ENCODE measurements at regions not wholly inside any gene's neighbourhood (a gene's known extent, or its start where the extent isn't known, plus 50 kb on each side); places are given as distances from the start of the nearest gene placed in this dataset.

DNA sequence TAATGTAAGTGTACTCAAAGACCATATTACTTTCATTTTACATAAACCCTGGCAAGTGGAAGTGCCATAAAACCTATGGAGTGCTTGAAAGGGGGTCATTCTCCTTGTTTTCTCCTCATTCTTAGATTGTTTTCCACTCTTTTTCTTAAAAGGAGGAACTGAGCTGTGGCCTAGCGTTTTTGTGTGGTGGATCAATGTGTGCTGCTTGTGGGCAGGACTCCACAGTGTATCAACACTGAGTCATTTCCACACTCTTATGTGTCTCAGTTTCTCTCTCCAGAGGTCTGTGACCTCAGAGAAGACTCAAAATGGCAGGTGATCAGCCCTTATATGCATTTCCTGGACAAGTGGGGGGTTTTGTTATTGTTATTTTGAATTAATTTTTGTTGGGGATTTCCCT lies 516.1 kb upstream of the CDH10 start:
- H3K4me3 ChIP-seq (ENCODE audit: low read depth, poor library complexity, severe bottlenecking), result no peak overlapping the region
- DNase-seq (ENCODE audit: low spot score in 2 of 2), result no peak
- intact Hi-C loops (cut with DNase I; ENCODE audit: low total_unique reads), result no loop called here
- no peak for TF ChIP-seq POLR2A (IDR thresholded peaks at IDR 0.05)
- TF ChIP-seq, protein P1, sequence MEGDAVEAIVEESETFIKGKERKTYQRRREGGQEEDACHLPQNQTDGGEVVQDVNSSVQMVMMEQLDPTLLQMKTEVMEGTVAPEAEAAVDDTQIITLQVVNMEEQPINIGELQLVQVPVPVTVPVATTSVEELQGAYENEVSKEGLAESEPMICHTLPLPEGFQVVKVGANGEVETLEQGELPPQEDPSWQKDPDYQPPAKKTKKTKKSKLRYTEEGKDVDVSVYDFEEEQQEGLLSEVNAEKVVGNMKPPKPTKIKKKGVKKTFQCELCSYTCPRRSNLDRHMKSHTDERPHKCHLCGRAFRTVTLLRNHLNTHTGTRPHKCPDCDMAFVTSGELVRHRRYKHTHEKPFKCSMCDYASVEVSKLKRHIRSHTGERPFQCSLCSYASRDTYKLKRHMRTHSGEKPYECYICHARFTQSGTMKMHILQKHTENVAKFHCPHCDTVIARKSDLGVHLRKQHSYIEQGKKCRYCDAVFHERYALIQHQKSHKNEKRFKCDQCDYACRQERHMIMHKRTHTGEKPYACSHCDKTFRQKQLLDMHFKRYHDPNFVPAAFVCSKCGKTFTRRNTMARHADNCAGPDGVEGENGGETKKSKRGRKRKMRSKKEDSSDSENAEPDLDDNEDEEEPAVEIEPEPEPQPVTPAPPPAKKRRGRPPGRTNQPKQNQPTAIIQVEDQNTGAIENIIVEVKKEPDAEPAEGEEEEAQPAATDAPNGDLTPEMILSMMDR (IDR thresholded peaks at IDR 0.05), result no peak
- 72 to 83% methylated on average over 1 of the region's 1 CpG for WGBS, 2 donors

DNA sequence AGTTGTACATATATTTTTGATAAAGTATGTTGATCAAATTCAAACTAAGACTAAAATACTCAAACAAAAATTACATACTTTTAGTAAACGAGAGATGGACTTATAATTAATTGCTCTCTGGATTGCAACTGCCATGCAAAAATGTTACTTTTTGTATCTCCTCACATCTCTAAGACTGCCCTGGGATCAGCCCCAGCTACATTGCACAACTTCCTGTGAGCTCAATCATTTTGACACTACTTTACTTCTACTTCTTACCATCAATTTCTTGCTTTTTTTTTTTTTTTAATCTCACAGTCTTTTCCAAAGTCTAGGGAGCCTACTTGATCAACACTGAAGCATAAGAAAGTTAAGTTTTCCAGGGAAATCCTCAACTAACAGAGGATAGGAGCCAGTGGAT lies 506.0 kb upstream of the CDH10 start:
- DNase-seq (ENCODE audit: low spot score in 2 of 2), result no peak
- TF ChIP-seq POLR2A (IDR thresholded peaks at IDR 0.05), result no peak
- TF ChIP-seq, protein P1 (IDR thresholded peaks at IDR 0.05), result no peak
- 34 to 38% methylated on average over 1 of the region's 1 CpG for WGBS, 2 donors
- no peak overlapping the region for H3K4me3 ChIP-seq (ENCODE audit: low read depth, poor library complexity, severe bottlenecking)
- intact Hi-C loops (cut with DNase I; ENCODE audit: low total_unique reads), result no loop called here

DNA sequence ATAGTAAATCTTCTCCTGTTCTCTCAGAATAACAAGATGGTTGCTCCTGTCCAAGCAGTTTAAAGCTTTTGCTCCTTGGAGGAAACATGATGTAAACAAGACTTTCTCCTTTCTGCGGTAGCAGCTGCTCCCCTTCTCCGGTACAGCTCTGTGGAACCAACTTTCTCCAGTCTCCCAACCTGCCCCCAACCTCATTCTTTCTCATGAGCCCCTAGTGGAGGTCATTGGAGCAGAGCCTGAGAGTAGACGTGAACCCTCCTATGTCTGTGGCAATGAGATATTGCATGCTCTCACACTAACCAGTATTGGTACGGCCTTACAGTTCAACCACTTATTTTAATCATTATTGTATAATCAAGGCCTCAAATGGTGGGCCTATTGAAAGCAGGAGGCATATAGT lies 483.8 kb upstream of the CDH10 start:
- no peak overlapping the region for H3K4me3 ChIP-seq (ENCODE audit: low read depth, poor library complexity, severe bottlenecking)
- WGBS, 2 donors, result 90 to 95% methylated on average over 4 of the region's 4 CpGs
- intact Hi-C loops (cut with DNase I; ENCODE audit: low total_unique reads), result no loop called here
- TF ChIP-seq, protein P1 (IDR thresholded peaks at IDR 0.05), result no peak
- no peak for TF ChIP-seq POLR2A (IDR thresholded peaks at IDR 0.05)
- DNase-seq (ENCODE audit: low spot score in 2 of 2), result no peak

DNA sequence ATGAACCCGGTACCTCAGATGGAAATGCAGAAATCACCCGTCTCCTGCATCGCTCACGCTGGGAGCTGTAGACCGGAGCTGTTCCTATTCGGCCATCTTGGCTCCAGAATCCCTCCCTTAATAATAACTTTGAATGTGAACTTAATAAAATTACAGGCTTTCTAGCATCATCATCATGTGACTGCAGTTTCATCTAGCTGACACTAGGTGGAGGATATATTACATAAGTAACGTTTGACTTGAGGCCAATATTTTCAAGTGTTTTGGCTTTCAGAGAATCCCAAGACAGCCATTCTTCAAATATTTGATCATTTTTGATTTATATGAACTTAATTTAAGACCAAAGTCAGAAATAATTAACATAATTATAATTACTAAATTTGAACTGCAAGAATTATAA lies 474.9 kb upstream of the CDH10 start:
- TF ChIP-seq POLR2A (IDR thresholded peaks at IDR 0.05), result no peak
- TF ChIP-seq, protein P1 (IDR thresholded peaks at IDR 0.05), result no peak
- 81 to 86% methylated on average over 7 of the region's 7 CpGs for WGBS, 2 donors
- intact Hi-C loops (cut with DNase I; ENCODE audit: low total_unique reads), result no loop called here
- no peak overlapping the region for H3K4me3 ChIP-seq (ENCODE audit: low read depth, poor library complexity, severe bottlenecking)
- no peak for DNase-seq (ENCODE audit: low spot score in 2 of 2)

DNA sequence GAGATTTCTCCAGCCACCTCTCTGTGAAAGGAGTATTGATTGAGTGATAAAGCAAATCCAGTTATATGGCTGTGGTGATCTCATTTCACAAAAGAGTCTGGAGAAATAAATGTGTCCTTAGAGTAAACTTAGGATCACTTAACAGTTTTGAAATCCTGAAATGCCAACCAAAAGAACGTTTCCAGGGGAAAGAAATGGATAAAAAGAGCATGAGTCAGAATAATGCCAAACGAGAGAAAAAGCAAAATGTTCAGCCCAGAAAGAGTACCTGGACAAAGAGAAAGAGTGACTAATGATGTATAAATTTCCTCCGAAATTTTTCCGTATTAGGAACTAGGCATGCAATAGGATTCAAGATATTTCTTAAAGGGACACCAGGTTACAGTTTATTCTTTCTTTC lies 463.1 kb upstream of the CDH10 start:
- 68 to 72% methylated on average over 4 of the region's 4 CpGs for WGBS, 2 donors
- no peak for DNase-seq (ENCODE audit: low spot score in 2 of 2)
- H3K4me3 ChIP-seq (ENCODE audit: low read depth, poor library complexity, severe bottlenecking), result no peak overlapping the region
- intact Hi-C loops (cut with DNase I; ENCODE audit: low total_unique reads), result no loop called here
- TF ChIP-seq, protein P1 (IDR thresholded peaks at IDR 0.05), result no peak

DNA sequence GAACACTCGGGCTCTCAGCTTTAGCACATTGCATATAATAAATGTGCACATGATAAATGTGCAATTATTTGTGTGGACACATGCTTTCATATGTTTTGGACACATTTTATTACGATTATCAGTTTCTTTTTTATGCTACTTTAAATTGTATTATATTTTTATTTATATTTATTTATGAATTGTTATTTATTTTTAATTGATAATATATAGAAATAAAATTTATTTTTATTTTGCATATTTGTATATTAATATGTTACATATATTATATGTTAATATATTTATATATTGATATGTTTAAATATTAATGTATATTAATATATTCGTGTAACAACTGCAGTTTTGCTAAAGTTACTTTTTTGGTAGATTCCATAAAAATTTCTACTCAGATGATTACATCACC lies 454.8 kb upstream of the CDH10 start:
- intact Hi-C loops (cut with DNase I; ENCODE audit: low total_unique reads), result no loop called here
- 82 to 85% methylated on average over 3 of the region's 3 CpGs for WGBS, 2 donors
- TF ChIP-seq, protein P1 (IDR thresholded peaks at IDR 0.05), result no peak
- no peak for TF ChIP-seq POLR2A (IDR thresholded peaks at IDR 0.05)
- no peak overlapping the region for H3K4me3 ChIP-seq (ENCODE audit: low read depth, poor library complexity, severe bottlenecking)
- DNase-seq (ENCODE audit: low spot score in 2 of 2), result no peak

All from lower leg skin (tissue), 4 donors.